PC-9 (cell line): ENCODE measurements at regions not wholly inside any gene's neighbourhood (a gene's known extent, or its start where the extent isn't known, plus 50 kb on each side); places are given as distances from the start of the nearest gene placed in this dataset.

Experiments
- BruUV-seq: library from RNA; stranded (reverse); fragments of 400-500 nt; replicated peaks from 2 replicates; lab custom pipeline; 2021; lab: Mats Ljungman, UMichigan
- CTCF ChIA-PET: fragments of 300-600 bp; sonication (Branson Sonifier 250); formaldehyde crosslinking; loops from one replicate; lab custom pipeline; 2022; ENCODE audit warnings: antibody characterized with exemption; lab: Charles Lee
- POLR2A ChIA-PET: fragments of 300-600 bp; sonication (Branson Sonifier 250); formaldehyde crosslinking; loops from one replicate; lab custom pipeline; 2022; ENCODE audit warnings: antibody characterized with exemption; ENCODE audit not compliant: unreplicated experiment; lab: Charles Lee
- DNase-seq, 2 experiments: peaks; one replicate each; pipeline versions ENCODE4 v3.0.0 to v3.0.0-alpha.2; 2015 to 2022; ENCODE audit warnings: mixed read lengths in 1 of 2
- H2AFZ ChIP-seq: fragments of 200-600 bp; sonication (generic); 2 replicates; pipeline ENCODE4 v1.8.1; 2017; ENCODE audit warnings: antibody characterized with exemption
- H3F3A ChIP-seq: fragments of 200-600 bp; sonication (generic); 2 replicates; pipeline ENCODE4 v1.8.1; 2017; ENCODE audit warnings: antibody characterized with exemption, mild to moderate bottlenecking, low read depth; ENCODE audit not compliant: insufficient read depth
- H3K27ac ChIP-seq: fragments of 200-600 bp; sonication (generic); 2 replicates; pipeline ENCODE4 v1.6.1; 2016; ENCODE audit warnings: mixed run types
- H3K27me3 ChIP-seq: fragments of 200-600 bp; sonication (generic); 2 replicates; pipeline ENCODE4 v1.6.1; 2016; ENCODE audit warnings: low read depth, mixed run types; ENCODE audit not compliant: insufficient read depth
- H3K36me3 ChIP-seq: fragments of 200-600 bp; sonication (generic); 2 replicates; pipeline ENCODE4 v1.6.1; 2016; ENCODE audit warnings: low read depth, mixed run types
- H3K4me1 ChIP-seq: fragments of 200-600 bp; sonication (generic); replicated peaks from 2 replicates; pipeline ENCODE4 v1.6.1; 2016; ENCODE audit warnings: mixed run types; ENCODE audit not compliant: insufficient read depth
- H3K4me2 ChIP-seq: fragments of 200-600 bp; sonication (generic); 2 replicates; pipeline ENCODE4 v1.6.1; 2017; ENCODE audit warnings: mixed run types
- H3K4me3 ChIP-seq: fragments of 200-600 bp; sonication (generic); 2 replicates; pipeline ENCODE4 v1.6.1; 2016; ENCODE audit warnings: mixed run types
- H3K79me2 ChIP-seq: fragments of 200-600 bp; sonication (generic); 2 replicates; pipeline ENCODE4 v1.6.1; 2017; ENCODE audit warnings: low read depth, mixed run types
- H3K9me2 ChIP-seq: fragments of 200-600 bp; sonication (generic); 2 replicates; pipeline ENCODE4 v1.8.1; 2017; ENCODE audit warnings: mild to moderate bottlenecking; ENCODE audit not compliant: insufficient read depth
- H3K9me3 ChIP-seq: fragments of 200-600 bp; sonication (generic); 2 replicates; pipeline ENCODE4 v1.8.1; 2016; ENCODE audit warnings: low read depth; ENCODE audit not compliant: insufficient read depth
- H4K20me1 ChIP-seq: fragments of 200-600 bp; sonication (generic); 2 replicates; pipeline ENCODE4 v1.8.1; 2017; ENCODE audit not compliant: insufficient read depth
- EZH2 ChIP-seq: fragments of 200-600 bp; sonication (generic); IDR thresholded peaks from 2 replicates; pipeline ENCODE4 v1.8.0; 2017; ENCODE audit warnings: antibody characterized with exemption, low read depth
- intact Hi-C: fragments of 100-400 bp; cut with micrococcal nuclease; formaldehyde crosslinking; loops from one replicate; pipeline ENCODE4 v1.10.0; 2022; ENCODE audit not compliant: unreplicated experiment
- TF ChIP-seq, protein P1 (sequence below): fragments of 200-600 bp; sonication (generic); conservative IDR thresholded peaks from 2 replicates; pipeline ENCODE4 v1.6.1; 2017; ENCODE audit warnings: mixed run types, antibody characterized with exemption, mild to moderate bottlenecking, moderate library complexity

DNA sequence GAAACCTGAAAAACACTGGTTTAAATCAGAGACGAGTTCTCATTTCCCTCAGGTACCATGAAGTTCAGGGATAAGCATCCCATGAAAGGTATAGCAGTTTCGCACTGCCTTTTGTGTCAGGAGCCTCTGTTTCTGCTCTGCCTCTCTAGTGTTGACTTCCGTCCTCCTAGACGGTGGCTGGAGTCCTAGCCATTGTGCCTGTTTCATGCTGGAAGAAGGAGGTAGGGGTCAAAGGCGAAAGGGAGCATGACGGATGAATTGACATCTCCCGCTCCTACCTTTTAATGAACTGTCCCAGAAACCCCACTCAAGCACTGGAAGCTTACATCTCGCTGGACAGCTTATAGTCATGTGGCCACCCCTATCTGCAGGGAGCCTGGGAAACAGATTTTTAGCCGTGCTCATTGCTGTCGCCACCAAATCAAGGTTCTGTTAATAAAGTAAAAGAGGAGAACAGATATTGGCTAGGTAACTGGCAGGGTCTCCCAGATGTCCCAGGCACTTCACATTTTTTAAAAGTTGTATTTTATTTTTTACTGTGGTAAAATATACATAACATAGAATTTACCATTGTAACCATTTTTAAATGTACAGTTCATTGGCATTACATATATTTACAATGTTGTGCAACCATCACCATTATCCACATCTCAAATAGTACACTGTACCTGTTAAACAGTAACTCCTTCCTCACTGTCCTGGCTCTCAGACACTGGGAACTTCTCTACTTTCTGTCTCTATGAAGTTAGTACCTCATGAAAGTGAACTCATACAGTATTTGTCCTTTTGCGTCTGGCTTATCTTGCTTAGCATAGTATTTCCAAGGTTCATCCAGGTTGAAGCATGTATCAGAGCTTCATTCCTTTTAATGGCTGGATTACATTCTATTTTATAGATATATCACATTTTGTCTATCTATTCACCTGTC, 55.0 kb upstream of the CTLA4 start:
- no peak for DNase-seq
- Histone ChIP-seq H3K9me3 (no peaks in the 10 kb centered on the region), H3K36me3 (no peaks in the 10 kb centered on the region), H3K27ac (peak overlapping the region; percentile 70), H4K20me1 (no peaks in the 10 kb centered on the region), H3K4me2 (no peak overlapping the region), H3F3A (peaks cover 17% of the 10 kb centered on the region; the same call in 1 of the 2 replicates), H3K4me1 (peaks cover 16% of the 10 kb centered on the region), H3K27me3 (no peaks in the 10 kb centered on the region), H3K4me3 (no peak overlapping the region), H2AFZ (no peak overlapping the region), H3K9me2 (no peaks in the 10 kb centered on the region), H3K79me2 (no peaks in the 10 kb centered on the region)
- TF ChIP-seq, protein P1, sequence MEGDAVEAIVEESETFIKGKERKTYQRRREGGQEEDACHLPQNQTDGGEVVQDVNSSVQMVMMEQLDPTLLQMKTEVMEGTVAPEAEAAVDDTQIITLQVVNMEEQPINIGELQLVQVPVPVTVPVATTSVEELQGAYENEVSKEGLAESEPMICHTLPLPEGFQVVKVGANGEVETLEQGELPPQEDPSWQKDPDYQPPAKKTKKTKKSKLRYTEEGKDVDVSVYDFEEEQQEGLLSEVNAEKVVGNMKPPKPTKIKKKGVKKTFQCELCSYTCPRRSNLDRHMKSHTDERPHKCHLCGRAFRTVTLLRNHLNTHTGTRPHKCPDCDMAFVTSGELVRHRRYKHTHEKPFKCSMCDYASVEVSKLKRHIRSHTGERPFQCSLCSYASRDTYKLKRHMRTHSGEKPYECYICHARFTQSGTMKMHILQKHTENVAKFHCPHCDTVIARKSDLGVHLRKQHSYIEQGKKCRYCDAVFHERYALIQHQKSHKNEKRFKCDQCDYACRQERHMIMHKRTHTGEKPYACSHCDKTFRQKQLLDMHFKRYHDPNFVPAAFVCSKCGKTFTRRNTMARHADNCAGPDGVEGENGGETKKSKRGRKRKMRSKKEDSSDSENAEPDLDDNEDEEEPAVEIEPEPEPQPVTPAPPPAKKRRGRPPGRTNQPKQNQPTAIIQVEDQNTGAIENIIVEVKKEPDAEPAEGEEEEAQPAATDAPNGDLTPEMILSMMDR = no peak
- no peak for TF ChIP-seq EZH2
- CTCF ChIA-PET = interaction anchor here (0.7 kb wide), 1 partner anchor 555 kb away, joined by 3 read pairs; no protein-coding TSS in a partner anchor
- POLR2A ChIA-PET = interaction anchor here (0.5 to 1.0 kb wide), 3 partner anchors 53 to 483 kb away, joined by 4 to 7 read pairs (median 5); no protein-coding TSS in a partner anchor
- intact Hi-C loops = loop anchor here (5.0 to 10.0 kb wide), 2 partner anchors 125 to 978 kb away; no protein-coding TSS in a partner anchor
- TSS peak; percentile 87 for BruUV-seq

DNA sequence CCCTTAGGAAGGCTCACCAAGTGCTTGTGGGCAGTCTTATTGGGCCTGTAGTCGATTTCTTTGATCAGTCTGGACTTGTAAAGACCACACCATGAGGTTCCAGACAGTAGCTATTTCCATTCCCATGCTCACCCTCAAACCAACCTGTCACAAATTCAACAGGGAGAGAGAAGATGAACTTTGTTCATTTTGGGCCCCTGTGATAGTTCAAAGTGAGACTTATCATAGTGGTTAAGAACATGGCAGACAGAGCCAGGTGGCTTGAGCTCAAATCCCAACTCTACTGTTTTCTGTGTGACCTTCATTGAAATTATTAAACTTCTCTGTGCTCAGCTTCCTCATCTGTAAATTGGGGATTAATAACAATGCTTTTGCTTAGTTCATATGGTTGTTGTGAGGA, 53.9 kb upstream of the CTLA4 start:
- no TSS peak for BruUV-seq
- H3K27me3 ChIP-seq = no peaks in the 10 kb centered on the region
- H3K36me3 ChIP-seq = no peaks in the 10 kb centered on the region
- H3K4me3 ChIP-seq = no peak overlapping the region
- H2AFZ ChIP-seq = no peak overlapping the region
- no peak overlapping the region for H3K27ac ChIP-seq
- H4K20me1 ChIP-seq = no peaks in the 10 kb centered on the region
- ChIA-PET CTCF (interaction anchor here (0.6 kb wide), 1 partner anchor 721 kb away, joined by 3 read pairs; no protein-coding TSS in a partner anchor), POLR2A (no interaction called here)
- H3K9me3 ChIP-seq = no peaks in the 10 kb centered on the region
- H3K9me2 ChIP-seq = no peaks in the 10 kb centered on the region
- no peaks in the 10 kb centered on the region for H3K79me2 ChIP-seq
- peaks cover 16% of the 10 kb centered on the region for H3K4me1 ChIP-seq
- no peak overlapping the region for H3K4me2 ChIP-seq
- intact Hi-C loops = loop anchor here (5.0 to 10.0 kb wide), 2 partner anchors 126 to 979 kb away; no protein-coding TSS in a partner anchor
- peaks cover 17% of the 10 kb centered on the region; the same call in 1 of the 2 replicates for H3F3A ChIP-seq
- no peak for DNase-seq
- TF ChIP-seq, protein P1 = no peak
- TF ChIP-seq EZH2 = no peak
